NB4 (cell line): ENCODE measurements at regions not wholly inside any gene's neighbourhood (a gene's known extent, or its start where the extent isn't known, plus 50 kb on each side); places are given as distances from the start of the nearest gene placed in this dataset.

Experiments used
- DNase-seq: peaks from one replicate; pipeline ENCODE4 v3.0.0; 2010; ENCODE audit warnings: low read depth
- H3K4me3 ChIP-seq: one replicate; pipeline ENCODE4 v1.5.1; 2011; ENCODE audit warnings: mild to moderate bottlenecking, low read depth, low read length, moderate library complexity
- MYC ChIP-seq: IDR thresholded peaks from 2 replicates; pipeline ENCODE4 v1.6.1; 2011; ENCODE audit warnings: low read depth, low read length
- POLR2A ChIP-seq: IDR thresholded peaks from 2 replicates; pipeline ENCODE4 v1.6.1; 2011; ENCODE audit warnings: mild to moderate bottlenecking; ENCODE audit not compliant: insufficient read length; ENCODE audit errors: extremely low read depth
- TF ChIP-seq, protein P1 (sequence below): IDR thresholded peaks from 2 replicates; pipeline ENCODE4 v1.6.1; 2011; ENCODE audit warnings: low read depth, low read length
- TF ChIP-seq, protein P2 (sequence below): IDR thresholded peaks from one replicate; pipeline ENCODE4 v1.5.1; 2012; ENCODE audit warnings: low read depth, low read length

DNA sequence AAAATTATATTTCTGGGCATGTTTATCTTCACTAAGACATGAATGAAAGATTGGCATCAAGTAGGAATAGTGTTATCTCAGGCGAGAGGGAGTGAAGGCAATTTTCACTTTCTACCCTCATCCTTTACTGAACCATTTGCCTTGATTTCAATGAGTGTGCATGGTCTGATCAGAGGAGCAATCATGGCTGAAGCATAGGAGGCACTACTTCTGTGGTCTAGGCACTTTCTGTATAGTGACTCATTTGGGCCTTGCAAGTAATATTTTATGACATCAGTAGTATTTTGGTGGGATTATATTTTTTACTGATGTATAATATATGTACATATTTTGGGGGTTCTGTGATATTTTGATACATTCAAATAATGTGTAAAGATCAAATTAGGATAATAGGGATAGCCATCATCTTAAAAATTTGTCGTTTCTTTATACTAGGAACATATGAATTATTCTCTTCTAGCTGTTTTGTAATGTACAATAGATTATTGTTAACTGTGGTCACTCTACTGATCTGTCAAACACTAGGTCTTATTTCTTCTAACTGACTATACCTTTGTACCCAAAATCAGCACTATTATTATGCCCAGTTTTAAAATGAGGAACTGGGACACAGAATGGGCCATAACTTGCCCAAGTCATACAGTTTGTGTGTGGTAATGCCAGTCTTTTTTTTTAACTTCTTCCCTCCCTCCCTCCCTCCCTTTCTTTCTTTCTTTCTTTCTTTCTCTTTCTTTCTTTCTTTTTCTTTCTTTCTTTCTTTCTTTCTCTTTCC, 101.9 kb downstream of the RAB11FIP2 start:
- H3K4me3 ChIP-seq, result no peak overlapping the region
- DNase-seq, result no peak
- no peak for TF ChIP-seq POLR2A

DNA sequence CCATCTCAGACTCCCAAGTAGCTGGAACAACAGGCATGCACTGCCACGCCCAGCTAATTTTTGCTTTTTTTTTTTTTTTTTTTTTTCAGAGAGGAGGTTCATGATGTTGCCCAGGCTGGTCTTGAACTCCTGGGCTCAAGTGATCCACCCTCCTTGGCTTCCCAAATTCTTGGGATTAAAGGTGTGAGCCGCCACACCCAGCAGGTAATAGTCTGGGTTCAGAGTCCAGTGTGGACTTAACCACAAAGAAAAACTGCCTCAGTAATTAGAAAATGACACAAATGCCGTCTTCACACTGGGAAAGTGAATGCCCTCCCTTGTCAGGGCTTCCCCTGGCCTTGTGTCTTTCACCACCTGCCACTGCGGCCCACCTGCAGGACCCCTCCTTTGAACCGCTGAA, 101.1 kb downstream of the RAB11FIP2 start:
- TF ChIP-seq, protein P1, sequence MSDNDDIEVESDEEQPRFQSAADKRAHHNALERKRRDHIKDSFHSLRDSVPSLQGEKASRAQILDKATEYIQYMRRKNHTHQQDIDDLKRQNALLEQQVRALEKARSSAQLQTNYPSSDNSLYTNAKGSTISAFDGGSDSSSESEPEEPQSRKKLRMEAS, result no peak
- TF ChIP-seq MYC (no peak), POLR2A (no peak)
- TF ChIP-seq, protein P2, sequence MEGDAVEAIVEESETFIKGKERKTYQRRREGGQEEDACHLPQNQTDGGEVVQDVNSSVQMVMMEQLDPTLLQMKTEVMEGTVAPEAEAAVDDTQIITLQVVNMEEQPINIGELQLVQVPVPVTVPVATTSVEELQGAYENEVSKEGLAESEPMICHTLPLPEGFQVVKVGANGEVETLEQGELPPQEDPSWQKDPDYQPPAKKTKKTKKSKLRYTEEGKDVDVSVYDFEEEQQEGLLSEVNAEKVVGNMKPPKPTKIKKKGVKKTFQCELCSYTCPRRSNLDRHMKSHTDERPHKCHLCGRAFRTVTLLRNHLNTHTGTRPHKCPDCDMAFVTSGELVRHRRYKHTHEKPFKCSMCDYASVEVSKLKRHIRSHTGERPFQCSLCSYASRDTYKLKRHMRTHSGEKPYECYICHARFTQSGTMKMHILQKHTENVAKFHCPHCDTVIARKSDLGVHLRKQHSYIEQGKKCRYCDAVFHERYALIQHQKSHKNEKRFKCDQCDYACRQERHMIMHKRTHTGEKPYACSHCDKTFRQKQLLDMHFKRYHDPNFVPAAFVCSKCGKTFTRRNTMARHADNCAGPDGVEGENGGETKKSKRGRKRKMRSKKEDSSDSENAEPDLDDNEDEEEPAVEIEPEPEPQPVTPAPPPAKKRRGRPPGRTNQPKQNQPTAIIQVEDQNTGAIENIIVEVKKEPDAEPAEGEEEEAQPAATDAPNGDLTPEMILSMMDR, result no peak
- no peak overlapping the region for H3K4me3 ChIP-seq
- no peak for DNase-seq

DNA sequence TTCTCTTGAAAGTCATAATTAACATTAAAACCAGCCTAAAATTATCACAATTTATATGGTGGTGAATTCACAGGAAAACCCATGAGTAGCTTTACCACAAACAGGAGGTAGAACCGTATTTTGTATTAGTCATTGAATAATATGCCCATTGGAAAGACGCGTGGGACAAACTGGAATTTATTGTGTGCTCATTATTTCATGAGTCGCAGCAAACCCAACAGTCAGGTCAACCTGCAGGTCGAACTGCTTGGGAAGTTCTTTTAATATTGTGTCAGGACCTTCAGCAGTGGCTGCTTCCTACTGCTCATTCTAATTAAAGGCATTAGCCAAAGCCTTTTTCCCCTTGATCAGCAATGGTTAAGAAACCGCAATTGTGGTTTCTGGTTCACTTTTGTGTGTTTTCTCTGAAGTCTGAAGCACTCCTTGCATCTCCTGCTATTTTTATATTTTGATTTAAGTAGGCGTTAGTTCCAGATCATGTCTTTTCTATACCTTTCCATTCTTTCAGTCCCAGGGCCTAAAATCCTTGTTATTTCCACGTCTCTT, 100.1 kb downstream of the RAB11FIP2 start:
- no peak overlapping the region for H3K4me3 ChIP-seq
- TF ChIP-seq POLR2A, result no peak
- no peak for DNase-seq

DNA sequence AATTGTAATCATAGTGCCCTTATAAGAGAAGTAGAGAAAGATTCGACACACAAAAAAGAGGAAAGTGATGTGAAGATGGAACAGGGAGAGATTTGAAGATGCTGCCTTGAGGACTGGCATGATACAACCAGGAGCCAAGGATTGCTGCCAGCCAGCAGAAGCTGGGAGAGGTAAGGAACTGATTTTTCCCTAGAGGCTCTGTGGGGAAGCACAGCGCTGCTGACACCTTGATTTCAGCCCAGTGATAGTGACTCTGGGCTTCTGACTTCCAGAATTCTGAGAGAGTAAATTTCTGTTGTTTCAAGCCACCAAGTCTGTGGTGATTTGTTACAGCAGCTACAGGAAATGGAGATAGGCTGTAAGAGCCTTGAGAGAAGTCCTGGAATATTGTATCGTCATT, 98.2 kb downstream of the RAB11FIP2 start:
- no peak for DNase-seq
- no peak overlapping the region for H3K4me3 ChIP-seq
- TF ChIP-seq MYC, result no peak
- TF ChIP-seq POLR2A, result no peak

DNA sequence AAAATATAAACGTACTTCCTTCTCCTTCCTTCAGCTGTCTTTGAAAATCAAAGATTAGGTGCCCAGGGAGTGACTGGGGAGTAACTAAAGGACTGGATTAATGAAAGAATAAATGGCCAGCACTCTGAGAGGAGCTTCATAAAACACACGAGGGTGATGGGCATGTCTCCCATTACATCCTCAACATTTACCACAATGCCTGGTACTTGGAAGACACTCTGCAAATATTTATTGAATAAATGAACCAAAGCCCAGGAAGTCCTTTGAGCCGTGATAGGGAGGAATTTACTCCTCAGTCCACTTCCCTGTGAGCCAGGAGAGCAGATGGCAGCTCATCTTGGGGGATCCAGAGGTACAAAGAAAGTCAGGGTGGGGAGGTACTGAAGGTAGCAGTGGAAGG, 96.3 kb downstream of the RAB11FIP2 start:
- H3K4me3 ChIP-seq, result no peak overlapping the region
- TF ChIP-seq, protein P2, result no peak
- TF ChIP-seq, protein P1, result no peak
- TF ChIP-seq POLR2A (no peak), MYC (no peak)
- DNase-seq, result no peak
